K562 (cell line): ENCODE measurements at regions not wholly inside any gene's neighbourhood (a gene's known extent, or its start where the extent isn't known, plus 50 kb on each side); places are given as distances from the start of the nearest gene placed in this dataset.

ENCODE experiments used
- BMI1 ChIP-seq: fragments of 150-350 bp; IDR thresholded peaks from 2 replicates; pipeline ENCODE4 v1.6.1; 2014; ENCODE audit warnings: low read length
- CBX2 ChIP-seq: fragments of 200-600 bp; sonication (generic); IDR thresholded peaks from one replicate; pipeline ENCODE4 v1.6.1; 2012; ENCODE audit warnings: mild to moderate bottlenecking, low read length, inconsistent platforms; ENCODE audit not compliant: insufficient read depth, poor library complexity, severe bottlenecking
- MBD1 ChIP-seq: fragments of 250-450 bp; sonication (Bioruptor Pico); IDR thresholded peaks from 2 replicates; pipeline ENCODE4 v1.8.0; 2022; ENCODE audit warnings: inconsistent platforms
- MEIS2 ChIP-seq: fragments of 450-650 bp; IDR thresholded peaks from 2 replicates; pipeline ENCODE4 v1.6.1; 2014; ENCODE audit warnings: mild to moderate bottlenecking; ENCODE audit not compliant: partially characterized antibody
- PBX2 ChIP-seq, 2 experiments: IDR thresholded peaks in 1 of 2; conservative IDR thresholded peaks in 1 of 2; 2 replicates each; pipeline ENCODE4 v1.6.1; 2016; ENCODE audit warnings: low read depth in 2 of 2, mild to moderate bottlenecking in 1 of 2, missing compliant biosample characterization in 1 of 2, missing genetic modification characterization in 1 of 2, moderate library complexity in 1 of 2
- PHTF2 ChIP-seq: fragments of 250-450 bp; sonication (Bioruptor Pico); IDR thresholded peaks from 2 replicates; pipeline ENCODE4 v1.5.0; 2021; ENCODE audit warnings: mild to moderate bottlenecking
- RBM15 ChIP-seq: fragments of 200-400 bp; formaldehyde crosslinking; IDR thresholded peaks from 2 replicates; pipeline ENCODE4 v1.6.1; 2018; ENCODE audit warnings: mild to moderate bottlenecking, low read length, moderate library complexity; ENCODE audit not compliant: insufficient read depth
- ZBTB33 ChIP-seq: sonication (generic); formaldehyde crosslinking; IDR thresholded peaks from 2 replicates; pipeline ENCODE4 v1.8.1; 2023; ENCODE audit warnings: mild to moderate bottlenecking, missing genetic modification reagents

- TF ChIP-seq PBX2 (CRISPR knock-in tag; IDR thresholded peaks at IDR 0.05; ENCODE audit: low read depth) (no peak), PBX2 (tag; conservative IDR thresholded peaks at IDR 0.05; ENCODE audit: low read depth) (no peak), RBM15 (no peak), PHTF2 (CRISPR knock-in tag) (no peak), CBX2 (no peak), MEIS2 (no peak), BMI1 (no peak), MBD1 (CRISPR knock-in tag) (no peak), ZBTB33 (CRISPR knock-in tag) (no peak)
Measured at GRCh38 chr14:88950069-88950468, 125.6 kb downstream of the TTC8 start (continued).
